ENCODE measurements at regions not wholly inside any gene's neighbourhood (a gene's known extent, or its start where the extent isn't known, plus 50 kb on each side); places are given as distances from the start of the nearest gene placed in this dataset.

GRCh38 chr6:29999416-29999815, 57.1 kb downstream of the HLA-A start:
- no peak for TF ChIP-seq CTCF (IDR thresholded peaks at IDR 0.05; ENCODE audit: extremely low read depth, low read depth, low read length)
- Histone ChIP-seq H3K27me3 (ENCODE audit: insufficient read depth, low read length) (peaks cover 7% of the 10 kb centered on the region), H2AFZ (ENCODE audit: low read length) (no peak overlapping the region), H3K4me1 (ENCODE audit: insufficient read depth, low read length) (no peaks in the 10 kb centered on the region), H3K36me3 (ENCODE audit: insufficient read depth, low read length) (no peaks in the 10 kb centered on the region), H3K27ac (ENCODE audit: low read depth, low read length) (no peak overlapping the region), H4K20me1 (ENCODE audit: insufficient read depth, low read length) (no peaks in the 10 kb centered on the region), H3K4me2 (ENCODE audit: insufficient read depth, low read length) (no peak overlapping the region), H3K9me3 (ENCODE audit: low read depth, low read length) (no peaks in the 10 kb centered on the region), H3K79me2 (ENCODE audit: insufficient read depth, low read length) (no peaks in the 10 kb centered on the region), H3K4me3 (ENCODE audit: insufficient read depth, low read length) (no peak overlapping the region)
- DNase-seq (ENCODE audit: insufficient read length, low spot score, missing footprints), result no peak

GRCh38 chr6:30000156-30000791, 57.9 kb downstream of the HLA-A start:
- Histone ChIP-seq H3K36me3 (ENCODE audit: insufficient read depth, low read length) (no peaks in the 10 kb centered on the region), H3K27ac (ENCODE audit: low read depth, low read length) (no peak overlapping the region), H2AFZ (ENCODE audit: low read length) (no peak overlapping the region), H4K20me1 (ENCODE audit: insufficient read depth, low read length) (no peaks in the 10 kb centered on the region), H3K4me1 (ENCODE audit: insufficient read depth, low read length) (no peaks in the 10 kb centered on the region), H3K27me3 (ENCODE audit: insufficient read depth, low read length) (peaks cover 11% of the 10 kb centered on the region), H3K4me3 (ENCODE audit: insufficient read depth, low read length) (no peak overlapping the region), H3K9me3 (ENCODE audit: low read depth, low read length) (no peaks in the 10 kb centered on the region), H3K4me2 (ENCODE audit: insufficient read depth, low read length) (no peak overlapping the region), H3K79me2 (ENCODE audit: insufficient read depth, low read length) (no peaks in the 10 kb centered on the region)
- no peak for DNase-seq (ENCODE audit: insufficient read length, low spot score, missing footprints)
- TF ChIP-seq CTCF (IDR thresholded peaks at IDR 0.05; ENCODE audit: extremely low read depth, low read depth, low read length), result no peak

GRCh38 chr6:30002871-30003270, 58.2 kb upstream of the POLR1H start:
- peak; percentile 92 for DNase-seq (ENCODE audit: insufficient read length, low spot score, missing footprints)

GRCh38 chr6:30005482-30005881, 55.6 kb upstream of the POLR1H start:
- H3K4me3 ChIP-seq (ENCODE audit: insufficient read depth, low read length), result no peak overlapping the region
- no peak for DNase-seq (ENCODE audit: insufficient read length, low spot score, missing footprints)
- H4K20me1 ChIP-seq (ENCODE audit: insufficient read depth, low read length), result peaks cover 9% of the 10 kb centered on the region
- peaks cover 37% of the 10 kb centered on the region for H3K27me3 ChIP-seq (ENCODE audit: insufficient read depth, low read length)
- H2AFZ ChIP-seq (ENCODE audit: low read length), result no peak overlapping the region
- peaks cover 14% of the 10 kb centered on the region for H3K4me1 ChIP-seq (ENCODE audit: insufficient read depth, low read length)
- H3K36me3 ChIP-seq (ENCODE audit: insufficient read depth, low read length), result no peaks in the 10 kb centered on the region
- H3K27ac ChIP-seq (ENCODE audit: low read depth, low read length), result no peak overlapping the region
- H3K4me2 ChIP-seq (ENCODE audit: insufficient read depth, low read length), result no peak overlapping the region
- no peak for TF ChIP-seq CTCF (IDR thresholded peaks at IDR 0.05; ENCODE audit: extremely low read depth, low read depth, low read length)
- no peaks in the 10 kb centered on the region for H3K9me3 ChIP-seq (ENCODE audit: low read depth, low read length)
- H3K79me2 ChIP-seq (ENCODE audit: insufficient read depth, low read length), result no peaks in the 10 kb centered on the region

More at GRCh38 chr6:30002871-30003270, 58.2 kb upstream of the POLR1H start:
- Histone ChIP-seq H4K20me1 (ENCODE audit: insufficient read depth, low read length) (peaks cover 5% of the 10 kb centered on the region), H3K9me3 (ENCODE audit: low read depth, low read length) (no peaks in the 10 kb centered on the region), H3K27ac (ENCODE audit: low read depth, low read length) (no peak overlapping the region), H3K36me3 (ENCODE audit: insufficient read depth, low read length) (no peaks in the 10 kb centered on the region), H3K27me3 (ENCODE audit: insufficient read depth, low read length) (peaks cover 33% of the 10 kb centered on the region), H2AFZ (ENCODE audit: low read length) (no peak overlapping the region), H3K4me1 (ENCODE audit: insufficient read depth, low read length) (peaks cover 14% of the 10 kb centered on the region), H3K79me2 (ENCODE audit: insufficient read depth, low read length) (no peaks in the 10 kb centered on the region), H3K4me3 (ENCODE audit: insufficient read depth, low read length) (no peak overlapping the region), H3K4me2 (ENCODE audit: insufficient read depth, low read length) (no peak overlapping the region)
- TF ChIP-seq CTCF (IDR thresholded peaks at IDR 0.05; ENCODE audit: extremely low read depth, low read depth, low read length), result no peak
